Neural cell (in vitro differentiated cells): ENCODE measurements at regions not wholly inside any gene's neighbourhood (a gene's known extent, or its start where the extent isn't known, plus 50 kb on each side); places are given as distances from the start of the nearest gene placed in this dataset.

Experiments used
- CTCF ChIP-seq: fragments of 450-650 bp; IDR thresholded peaks from 2 replicates; pipeline ENCODE4 v1.5.1; 2014; ENCODE audit warnings: antibody characterized with exemption, mild to moderate bottlenecking, moderate library complexity; ENCODE audit not compliant: poor library complexity, severe bottlenecking
- EP300 ChIP-seq: fragments of 450-650 bp; conservative IDR thresholded peaks from 2 replicates; pipeline ENCODE4 v1.6.1; 2014; ENCODE audit warnings: antibody characterized with exemption, mild to moderate bottlenecking, moderate library complexity; ENCODE audit not compliant: poor library complexity, severe bottlenecking
- EZH2 ChIP-seq: fragments of 200-600, 300-800 bp; shearing (Covaris generic), sonication (generic); IDR thresholded peaks from 2 replicates; pipeline ENCODE4 v1.6.1; 2014; ENCODE audit warnings: antibody characterized with exemption, low read length, borderline replicate concordance, mild to moderate bottlenecking; ENCODE audit not compliant: insufficient read depth, poor library complexity, severe bottlenecking
- MXI1 ChIP-seq: fragments of 450-650 bp; conservative IDR thresholded peaks from 2 replicates; pipeline ENCODE4 v1.6.1; 2014; ENCODE audit warnings: antibody characterized with exemption, mild to moderate bottlenecking; ENCODE audit not compliant: poor library complexity, severe bottlenecking
- RAD21 ChIP-seq: fragments of 450-650 bp; conservative IDR thresholded peaks from 2 replicates; pipeline ENCODE4 v1.6.1; 2014; ENCODE audit warnings: antibody characterized with exemption, mild to moderate bottlenecking, moderate library complexity
- REST ChIP-seq: IDR thresholded peaks from 2 replicates; pipeline ENCODE4 v1.6.1; 2012; ENCODE audit warnings: borderline replicate concordance
- SMC3 ChIP-seq: fragments of 450-650 bp; conservative IDR thresholded peaks from 2 replicates; pipeline ENCODE4 v1.6.1; 2014; ENCODE audit warnings: antibody characterized with exemption, mild to moderate bottlenecking, moderate library complexity; ENCODE audit not compliant: poor library complexity
- TAF1 ChIP-seq: IDR thresholded peaks from 2 replicates; pipeline ENCODE4 v1.6.1; 2012; ENCODE audit warnings: low read depth

GRCh38 chr5:155921621-155922020 is 405.3 kb upstream of the SGCD start:
- no peak for TF ChIP-seq CTCF
- no peak for TF ChIP-seq EP300
- TF ChIP-seq RAD21, result no peak
- TF ChIP-seq SMC3, result no peak
- no peak for TF ChIP-seq TAF1
- no peak for TF ChIP-seq MXI1
- TF ChIP-seq REST, result no peak
- no peak for TF ChIP-seq EZH2
